HepG2 (cell line): ENCODE measurements at regions not wholly inside any gene's neighbourhood (a gene's known extent, or its start where the extent isn't known, plus 50 kb on each side); places are given as distances from the start of the nearest gene placed in this dataset.

Experiments used
- CCAR2 ChIP-seq: fragments of 200-400 bp; formaldehyde crosslinking; optimal IDR thresholded peaks from 2 replicates; pipeline ENCODE3; 2018; ENCODE audit warnings: low read depth, mild to moderate bottlenecking, low read length, moderate library complexity
- HNF4G ChIP-seq, 2 experiments: sonication (generic) in 1 of 2; formaldehyde crosslinking in 1 of 2; IDR thresholded peaks; 2 replicates each; pipeline versions ENCODE4 v1.4.0 to v1.6.1; 2011 to 2020; ENCODE audit warnings: borderline replicate concordance in 2 of 2, low read depth in 2 of 2, mild to moderate bottlenecking in 2 of 2, low read length in 1 of 2, missing genetic modification reagents in 1 of 2, moderate library complexity in 1 of 2
- NR3C1 ChIP-seq: sonication (generic); formaldehyde crosslinking; IDR thresholded peaks from 2 replicates; pipeline ENCODE4 v1.4.0; 2020; ENCODE audit warnings: missing genetic modification reagents
- SALL1 ChIP-seq: sonication (generic); formaldehyde crosslinking; IDR thresholded peaks from 2 replicates; pipeline ENCODE4 v1.8.0; 2022; ENCODE audit warnings: mild to moderate bottlenecking, missing genetic modification reagents
- SKI ChIP-seq: fragments of 450-650 bp; IDR thresholded peaks from one replicate; pipeline ENCODE4 v1.6.1; 2018; ENCODE audit warnings: mild to moderate bottlenecking; ENCODE audit not compliant: partially characterized antibody
- TOPORS ChIP-seq: sonication (generic); formaldehyde crosslinking; IDR thresholded peaks from 2 replicates; pipeline ENCODE4 v1.8.0; 2023; ENCODE audit warnings: mild to moderate bottlenecking, missing genetic modification reagents
- YEATS2 ChIP-seq: sonication (generic); formaldehyde crosslinking; IDR thresholded peaks from 2 replicates; pipeline ENCODE4 v1.4.0; 2020; ENCODE audit warnings: missing genetic modification reagents, borderline replicate concordance
- ZBTB14 ChIP-seq: sonication (generic); formaldehyde crosslinking; IDR thresholded peaks from 2 replicates; pipeline ENCODE4 v1.4.0; 2020; ENCODE audit warnings: missing genetic modification reagents
- ZBTB21 ChIP-seq: sonication (generic); formaldehyde crosslinking; IDR thresholded peaks from 2 replicates; pipeline ENCODE4 v1.4.0; 2020; ENCODE audit warnings: missing genetic modification reagents
- ZFP91 ChIP-seq: sonication (generic); formaldehyde crosslinking; IDR thresholded peaks from 2 replicates; pipeline ENCODE4 v1.9.0; 2022; ENCODE audit warnings: missing genetic modification reagents, mild to moderate bottlenecking, borderline replicate concordance
- ZNF12 ChIP-seq: sonication (generic); formaldehyde crosslinking; IDR thresholded peaks from 2 replicates; pipeline ENCODE4 v1.5.0; 2020; ENCODE audit warnings: missing genetic modification reagents
- ZNF142 ChIP-seq: sonication (generic); formaldehyde crosslinking; IDR thresholded peaks from 2 replicates; pipeline ENCODE4 v1.4.0; 2020; ENCODE audit warnings: missing genetic modification reagents
- ZNF180 ChIP-seq: sonication (generic); formaldehyde crosslinking; IDR thresholded peaks from 2 replicates; pipeline ENCODE4 v1.4.0; 2020; ENCODE audit warnings: low read depth, missing genetic modification reagents, borderline replicate concordance
- ZNF691 ChIP-seq: sonication (generic); formaldehyde crosslinking; IDR thresholded peaks from 2 replicates; pipeline ENCODE4 v1.4.0; 2020; ENCODE audit warnings: missing genetic modification reagents, low read depth, mild to moderate bottlenecking, borderline replicate concordance
- ZNF772 ChIP-seq: sonication (generic); formaldehyde crosslinking; IDR thresholded peaks from 2 replicates; pipeline ENCODE4 v1.5.0; 2020; ENCODE audit warnings: mild to moderate bottlenecking, missing genetic modification reagents

GRCh38 chr13:21837841-21838551 is 167.1 kb downstream of the FGF9 start (continued):
- TF ChIP-seq ZNF691 (CRISPR knock-in tag) (no peak), YEATS2 (CRISPR knock-in tag) (no peak), TOPORS (CRISPR knock-in tag) (no peak), SALL1 (peak; percentile 9; the same call in 1 of the 2 replicates), SKI (peak; percentile 26), ZNF12 (CRISPR knock-in tag) (no peak), NR3C1 (no peak), ZFP91 (CRISPR knock-in tag) (no peak), ZNF180 (no peak), ZBTB14 (CRISPR knock-in tag) (no peak), ZBTB21 (CRISPR knock-in tag) (no peak), ZNF142 (no peak), HNF4G (IDR thresholded peaks at IDR 0.05; ENCODE audit: borderline replicate concordance, low read depth, low read length) (peak; percentile 32; the same call in 1 of the 2 replicates), HNF4G (CRISPR knock-in tag; IDR thresholded peaks at IDR 0.05; ENCODE audit: borderline replicate concordance, low read depth) (no peak), ZNF772 (no peak), CCAR2 (no peak)
